Ovary (tissue), 7 donors: ENCODE measurements at regions not wholly inside any gene's neighbourhood (a gene's known extent, or its start where the extent isn't known, plus 50 kb on each side); places are given as distances from the start of the nearest gene placed in this dataset.

ENCODE experiments used
- DNase-seq, 5 donors: peaks; one replicate each; pipeline ENCODE4 v3.0.0-alpha.2; 2019 to 2020
- H3K27ac ChIP-seq, 2 donors: fragments of 200-600 bp; one replicate each; pipeline versions ENCODE4 v1.5.1 to v1.8.0; 2019 to 2022
- H3K27me3 ChIP-seq: fragments of 200-600 bp; one replicate; pipeline ENCODE4 v1.8.0; 2022
- H3K36me3 ChIP-seq: fragments of 200-600 bp; sonication (generic); one replicate; pipeline ENCODE4 v1.5.1; 2019
- H3K4me1 ChIP-seq: one replicate; pipeline ENCODE4 v1.8.1; 2013; ENCODE audit warnings: mild to moderate bottlenecking, moderate library complexity; ENCODE audit not compliant: insufficient read depth
- H3K4me3 ChIP-seq: fragments of 200-600 bp; sonication (generic); one replicate; pipeline ENCODE4 v1.5.1; 2017
- H3K9me3 ChIP-seq, 2 donors: fragments of 200-600 bp in 1 of 2; sonication (generic) in 1 of 2; one replicate each; pipeline versions ENCODE4 v1.5.1 to v1.8.1; 2013 to 2019; ENCODE audit warnings: mild to moderate bottlenecking in 1 of 2, moderate library complexity in 1 of 2
- CTCF ChIP-seq, 3 donors: fragments of 450-650 bp in 2 of 3; fragments of 200-600 bp in 1 of 3; IDR thresholded peaks; one replicate each; pipeline versions ENCODE4 v1.5.1 to v1.8.0; 2016 to 2022; ENCODE audit warnings: antibody characterized with exemption in 3 of 3, mild to moderate bottlenecking in 1 of 3
- EP300 ChIP-seq: sonication (generic); formaldehyde crosslinking; IDR thresholded peaks from one replicate; pipeline ENCODE4 v1.6.1; 2017; ENCODE audit warnings: antibody characterized with exemption
- POLR2A ChIP-seq: fragments of 450-650 bp; IDR thresholded peaks from one replicate; pipeline ENCODE4 v1.6.1; 2017; ENCODE audit warnings: antibody characterized with exemption, mild to moderate bottlenecking, moderate library complexity
- WGBS, 3 donors: extraction: QIAGEN DNeasy Blood & Tissue Kit in 1 of 3; methylation state at CpG; one replicate each; pipeline versions ENCODE4 v1.1.5 to v1.1.7; 2013 to 2017; 5-methylcytosine and 5-hydroxymethylcytosine counted together
- intact Hi-C, 4 donors: fragments of 100-400 bp; cut with DNase I; formaldehyde crosslinking; loops; one replicate each; pipeline versions ENCODE4 v1.11.0 to v1.15.1; 2022 to 2023
- donor health status: DM: no; HTN: no; CAD: no; lungs with moderate emphysema.
- donor health status: DM: no; HTN: no; CAD: no.
- donor health status: Bipolar disorder and iron deficiency.
- donor health status: DM: no; HTN: no; CAD: no.
- donor health status: DM: yes; HTN: yes; CAD: no.

GRCh38 chr14:89615421-89615820 lies 198.4 kb upstream of the FOXN3 start:
- 81 to 83% (median 83%) methylated on average over 3 of the region's 3 CpGs for WGBS, 3 donors
- no peak overlapping the region for H3K4me3 ChIP-seq
- DNase-seq: no peak
- H3K9me3 ChIP-seq: no peaks in the 10 kb centered on the region
- peaks cover 6% of the 10 kb centered on the region for H3K4me1 ChIP-seq
- H3K27me3 ChIP-seq: no peaks in the 10 kb centered on the region
- H3K27ac ChIP-seq: no peak overlapping the region
- H3K36me3 ChIP-seq: no peaks in the 10 kb centered on the region
- TF ChIP-seq POLR2A: no peak
- no peak for TF ChIP-seq EP300
- no peak for TF ChIP-seq CTCF (IDR thresholded peaks at IDR 0.05)
- intact Hi-C loops: loop anchor here in 1 of 4 donors (10.0 kb wide), 1 partner anchor 201 kb away; the partner anchor contains the start of gene FOXN3

GRCh38 chr14:89614009-89614691 lies 197.1 kb upstream of the FOXN3 start:
- no peaks in the 10 kb centered on the region for H3K36me3 ChIP-seq
- no peak for DNase-seq
- 90 to 96% (median 94%) methylated on average over 4 of the region's 4 CpGs for WGBS, 3 donors
- H3K9me3 ChIP-seq: no peaks in the 10 kb centered on the region
- TF ChIP-seq EP300 (no peak), POLR2A (no peak), CTCF (IDR thresholded peaks at IDR 0.05) (no peak)
- intact Hi-C loops: loop anchor here in 1 of 4 donors (10.0 kb wide), 1 partner anchor 199 kb away; the partner anchor contains the start of gene FOXN3
- H3K27me3 ChIP-seq: no peaks in the 10 kb centered on the region
- no peak overlapping the region for H3K27ac ChIP-seq
- H3K4me1 ChIP-seq: peaks cover 6% of the 10 kb centered on the region
- no peak overlapping the region for H3K4me3 ChIP-seq

- H3K4me3 ChIP-seq: no peak overlapping the region
- 91 to 94% (median 93%) methylated on average over 5 of the region's 5 CpGs for WGBS, 3 donors
- no peaks in the 10 kb centered on the region for H3K9me3 ChIP-seq
- intact Hi-C loops: loop anchor here in 1 of 4 donors (10.0 kb wide), 1 partner anchor 199 kb away; the partner anchor contains the start of gene FOXN3
- TF ChIP-seq EP300 (no peak), POLR2A (no peak), CTCF (IDR thresholded peaks at IDR 0.05) (no peak)
- no peaks in the 10 kb centered on the region for H3K27me3 ChIP-seq
- peaks cover 5% of the 10 kb centered on the region for H3K4me1 ChIP-seq
- no peak for DNase-seq
- no peaks in the 10 kb centered on the region for H3K36me3 ChIP-seq
- H3K27ac ChIP-seq: no peak overlapping the region
Measured at GRCh38 chr14:89613260-89614008, 196.4 kb upstream of the FOXN3 start.

GRCh38 chr14:89609500-89610100 lies 192.6 kb upstream of the FOXN3 start:
- no peak overlapping the region for H3K4me3 ChIP-seq
- WGBS, 3 donors: 58 to 67% (median 66%) methylated on average over 12 of the region's 12 CpGs
- H3K36me3 ChIP-seq: no peaks in the 10 kb centered on the region
- DNase-seq: no peak
- no peaks in the 10 kb centered on the region for H3K9me3 ChIP-seq
- no peaks in the 10 kb centered on the region for H3K27me3 ChIP-seq
- intact Hi-C loops: loop anchor here in 1 of 4 donors (10.0 kb wide), 1 partner anchor 195 kb away; the partner anchor contains the start of gene FOXN3
- TF ChIP-seq CTCF (IDR thresholded peaks at IDR 0.05) (no peak), POLR2A (no peak), EP300 (no peak)
- no peak overlapping the region for H3K27ac ChIP-seq
- peaks cover 3% of the 10 kb centered on the region for H3K4me1 ChIP-seq
